ENCODE measurements at regions not wholly inside any gene's neighbourhood (a gene's known extent, or its start where the extent isn't known, plus 50 kb on each side); places are given as distances from the start of the nearest gene placed in this dataset.

DNA sequence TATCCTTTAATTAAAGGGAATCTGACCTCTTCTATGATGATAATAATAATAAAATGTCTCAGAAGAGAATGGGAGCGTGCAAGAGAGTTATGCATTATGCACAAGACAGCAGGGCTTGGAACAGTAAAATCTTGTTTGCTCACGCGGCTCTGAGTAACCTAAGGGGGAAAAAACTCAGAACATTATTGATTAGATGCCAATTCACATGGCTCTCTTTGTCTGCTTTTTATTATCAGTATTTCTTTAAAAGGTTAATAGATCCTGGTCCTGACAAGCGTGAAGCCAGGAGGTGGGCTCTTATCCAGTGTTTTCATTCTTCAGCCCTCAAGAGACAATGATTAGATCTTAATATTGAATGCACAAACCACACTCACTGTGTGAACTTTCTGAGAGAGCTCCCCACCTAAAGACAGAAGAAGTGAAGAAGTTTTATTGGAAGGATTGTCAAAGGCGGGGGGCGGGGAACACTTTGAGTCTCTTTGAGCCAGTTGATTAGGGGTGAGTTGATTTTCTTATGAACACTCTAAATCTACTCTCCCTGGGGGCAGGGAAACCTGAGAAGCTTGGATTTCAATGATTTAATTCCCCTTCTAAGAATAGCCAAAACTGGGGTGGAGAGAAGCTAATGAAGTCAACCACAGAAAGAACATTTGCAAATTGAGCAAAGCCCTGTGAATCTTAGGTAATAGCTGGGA, 127.5 kb upstream of the CTAGE1 start:
- no peak for DNase-seq

- DNase-seq = no peak
Measured at GRCh38 chr18:22546905-22547570, 129.3 kb upstream of the CTAGE1 start.

GRCh38 chr18:22547807-22548561, 130.3 kb upstream of the CTAGE1 start:
- no peak for DNase-seq

DNA sequence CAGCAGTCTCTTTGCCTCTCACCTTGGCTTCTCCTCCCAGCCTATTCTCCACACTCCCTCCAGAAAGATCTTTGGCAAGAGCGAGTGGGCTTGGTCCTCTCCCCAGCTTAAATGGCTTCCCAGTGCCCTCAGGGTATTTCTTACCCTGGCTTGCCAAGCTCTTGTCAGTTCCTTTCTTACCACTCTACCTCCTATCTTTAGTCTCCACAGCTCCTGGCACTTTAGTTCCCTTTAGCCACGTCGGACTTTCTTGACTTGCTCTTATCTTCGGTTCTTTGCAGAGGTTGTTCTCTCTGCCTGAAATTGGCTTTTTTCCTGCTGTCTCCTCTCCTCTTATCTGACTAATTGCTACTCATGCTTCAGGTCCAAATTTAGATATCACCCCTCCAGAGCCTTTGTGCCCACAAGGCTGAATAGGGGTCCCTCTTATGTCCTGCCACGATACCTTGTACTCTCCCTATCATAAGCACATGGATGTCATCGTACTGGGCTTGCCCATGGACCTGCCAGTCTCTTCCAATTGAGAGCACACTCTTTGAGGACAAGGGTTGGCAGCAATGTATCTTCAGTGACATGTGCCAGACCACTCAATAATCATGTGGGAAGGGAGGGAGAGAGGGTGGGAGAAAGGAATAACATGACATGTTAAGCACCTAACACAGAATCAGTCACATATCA, 131.7 kb upstream of the CTAGE1 start:
- DNase-seq = no peak

GRCh38 chr18:22550366-22550765, 132.7 kb upstream of the CTAGE1 start:
- DNase-seq = no peak

DNA sequence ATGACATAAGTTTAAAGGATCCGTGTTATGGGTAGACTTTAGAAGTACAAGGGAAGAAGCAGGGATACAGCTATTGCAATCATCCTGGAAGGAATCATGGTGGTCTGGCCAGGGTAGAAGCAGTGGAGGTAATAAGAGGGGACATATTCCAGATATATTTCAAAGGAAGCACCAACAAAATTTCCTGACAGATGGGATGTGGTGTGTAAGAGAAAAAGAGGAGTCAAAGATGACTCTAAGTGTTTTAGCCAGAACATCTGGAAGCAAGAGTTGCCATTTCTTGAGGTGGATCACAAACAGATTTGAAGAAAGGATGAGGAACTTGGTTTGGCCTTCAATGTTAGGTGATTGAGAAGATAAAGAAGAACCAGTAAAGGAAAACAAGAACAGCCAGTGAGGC, 133.1 kb upstream of the CTAGE1 start:
- no peak for DNase-seq

GRCh38 chr18:22551536-22552151, 133.9 kb upstream of the CTAGE1 start:
- no peak for DNase-seq

DNA sequence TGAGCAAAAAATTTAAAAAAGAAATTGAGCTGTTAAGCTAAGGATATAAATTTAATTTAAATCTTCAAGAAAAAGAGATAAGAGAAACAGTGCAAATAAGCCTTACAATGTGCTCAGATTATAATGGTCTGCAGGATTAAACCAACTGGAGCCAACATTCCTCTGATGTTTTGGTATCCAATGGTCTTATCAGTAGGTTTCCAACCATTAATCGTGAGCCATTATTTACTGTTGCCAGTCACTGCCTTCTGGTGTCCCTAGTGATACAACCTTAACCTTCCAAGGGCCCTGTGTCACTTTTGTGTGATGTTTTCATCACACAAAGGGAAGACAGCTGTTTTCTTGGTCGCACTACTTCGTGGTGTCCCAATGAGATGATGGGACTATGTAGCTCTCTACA, 134.5 kb upstream of the CTAGE1 start:
- DNase-seq = no peak

GRCh38 chr18:22552899-22553460, 135.3 kb upstream of the CTAGE1 start:
- no peak for DNase-seq

DNA sequence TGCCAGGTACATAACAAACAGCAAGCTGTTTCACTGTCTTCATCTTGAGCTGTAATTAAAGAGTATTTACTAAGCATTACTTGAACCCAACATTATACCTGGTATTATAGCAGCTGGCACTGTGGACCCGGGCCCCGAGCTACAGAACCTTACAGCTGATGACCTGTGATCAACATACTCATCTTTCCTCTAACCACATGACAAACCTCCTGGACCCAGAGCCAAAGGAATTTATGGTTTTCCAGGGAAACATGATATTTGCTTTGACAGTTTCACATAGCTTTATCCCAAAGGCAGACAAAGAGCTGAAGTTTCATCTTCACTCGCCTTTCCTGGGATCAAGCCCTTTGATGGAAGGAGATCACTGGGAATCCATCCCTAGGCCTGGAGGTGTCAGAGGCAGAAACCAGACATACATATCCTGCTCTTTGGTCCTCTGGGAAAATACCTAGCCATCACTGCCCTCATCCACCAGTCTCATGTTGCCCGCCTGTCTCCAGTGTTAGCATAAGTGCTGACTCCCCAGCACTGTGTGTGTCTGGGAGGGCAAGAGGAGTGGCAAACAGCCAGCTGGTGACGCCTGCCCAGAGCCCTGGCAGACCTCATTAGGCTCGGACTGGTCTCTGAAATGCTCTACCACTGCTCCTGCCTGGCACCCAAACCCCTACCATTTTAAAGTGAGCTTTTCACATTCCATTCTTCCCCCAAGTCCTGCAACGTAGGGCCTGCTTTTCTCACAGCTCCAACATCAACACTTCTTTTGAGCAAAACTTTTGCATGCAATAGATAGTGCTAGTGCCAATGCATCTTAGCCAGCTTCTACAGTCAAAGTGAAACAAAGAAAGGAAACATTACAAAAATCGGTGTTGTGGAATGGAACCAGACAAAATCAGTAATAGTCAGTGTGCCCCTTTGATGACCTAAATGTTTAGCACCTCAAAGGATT, 138.8 kb upstream of the CTAGE1 start:
- DNase-seq = no peak

- no peak for DNase-seq
Measured at GRCh38 chr18:22557168-22557941, 139.6 kb upstream of the CTAGE1 start.

- no peak for DNase-seq
Measured at GRCh38 chr18:22558945-22559385, 141.2 kb upstream of the CTAGE1 start.

DNA sequence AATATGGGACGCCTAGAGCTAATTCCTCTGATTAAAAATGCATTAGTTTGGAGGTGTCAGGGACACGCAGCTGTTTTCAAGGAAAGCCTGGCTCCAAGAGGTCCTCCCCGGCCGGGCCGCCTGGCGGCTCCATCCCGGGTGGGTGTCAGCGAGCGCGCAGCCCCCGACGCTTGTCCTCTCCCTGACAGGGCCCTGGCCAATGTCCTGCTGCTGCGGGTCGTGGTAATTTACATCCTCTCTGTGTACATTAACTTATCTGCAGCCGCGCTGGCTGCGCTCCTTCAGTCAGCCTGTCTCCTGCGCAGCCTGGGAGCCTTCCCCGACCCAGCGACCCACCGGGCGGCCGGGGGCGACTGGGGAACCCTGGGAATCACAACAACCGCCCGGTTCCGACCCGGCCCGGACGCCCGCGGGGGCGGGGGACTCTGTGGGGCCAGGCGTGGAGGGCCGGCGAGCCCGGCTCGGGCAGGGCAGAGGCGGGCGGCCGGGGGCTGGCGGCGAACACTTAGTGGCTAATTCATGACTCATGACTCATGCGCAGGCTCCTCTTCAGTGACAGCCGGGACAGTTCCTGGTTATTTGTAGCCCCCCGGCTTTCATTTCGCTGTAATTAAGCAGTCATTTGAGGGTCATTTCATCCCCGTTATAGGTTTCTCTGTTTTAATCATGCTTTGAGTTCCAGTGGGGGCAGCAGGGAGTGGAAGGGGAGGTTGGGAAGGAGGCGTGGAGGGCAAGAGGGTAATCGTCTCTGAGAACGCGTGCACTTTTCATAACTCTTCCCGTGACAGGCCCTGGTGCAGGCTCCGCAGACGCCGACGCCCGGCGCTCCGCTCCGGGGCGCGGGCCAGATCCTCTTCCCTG, 141.9 kb upstream of the CTAGE1 start:
- DNase-seq = no peak

DNA sequence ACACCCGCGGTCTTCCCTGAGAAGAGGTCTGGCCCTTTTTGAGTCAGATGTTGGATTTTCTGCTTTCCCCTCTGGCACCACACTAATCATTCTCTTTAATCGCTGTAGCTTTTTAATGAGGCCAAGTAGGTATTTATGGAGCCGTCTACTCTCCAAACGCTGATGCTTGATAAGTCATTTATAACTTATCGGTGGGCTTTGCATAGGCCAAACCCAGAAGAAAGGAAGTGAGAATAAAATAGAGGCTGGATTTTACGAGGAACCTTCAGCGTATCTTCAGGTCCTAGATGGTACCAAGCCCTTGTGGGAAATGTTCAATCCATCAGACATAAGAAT, 142.5 kb upstream of the CTAGE1 start:
- DNase-seq = no peak

DNA sequence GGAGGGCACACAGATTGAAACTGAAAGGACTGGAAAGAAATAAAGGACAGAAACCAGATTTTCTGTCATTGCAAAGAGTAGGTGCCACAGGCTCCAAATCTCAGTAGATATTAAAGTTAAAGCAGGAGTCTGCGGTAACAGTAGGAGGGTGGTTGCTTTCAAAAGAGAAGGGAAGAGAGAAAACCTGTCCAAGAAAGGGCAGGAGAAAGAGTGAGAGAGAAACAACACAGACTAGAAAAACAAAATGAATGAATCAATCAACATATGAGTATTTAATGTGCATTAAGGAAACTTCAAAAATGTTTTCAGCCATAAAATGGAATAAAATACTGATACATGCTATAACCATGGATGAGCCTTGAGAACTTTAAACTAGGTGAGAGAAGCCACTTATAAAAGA, 143.1 kb upstream of the CTAGE1 start:
- DNase-seq = no peak

- DNase-seq = no peak
Measured at GRCh38 chr18:22563164-22563583, 145.5 kb upstream of the CTAGE1 start.

- no peak for DNase-seq
Measured at GRCh38 chr18:22564036-22564435, 146.3 kb upstream of the CTAGE1 start.

DNA sequence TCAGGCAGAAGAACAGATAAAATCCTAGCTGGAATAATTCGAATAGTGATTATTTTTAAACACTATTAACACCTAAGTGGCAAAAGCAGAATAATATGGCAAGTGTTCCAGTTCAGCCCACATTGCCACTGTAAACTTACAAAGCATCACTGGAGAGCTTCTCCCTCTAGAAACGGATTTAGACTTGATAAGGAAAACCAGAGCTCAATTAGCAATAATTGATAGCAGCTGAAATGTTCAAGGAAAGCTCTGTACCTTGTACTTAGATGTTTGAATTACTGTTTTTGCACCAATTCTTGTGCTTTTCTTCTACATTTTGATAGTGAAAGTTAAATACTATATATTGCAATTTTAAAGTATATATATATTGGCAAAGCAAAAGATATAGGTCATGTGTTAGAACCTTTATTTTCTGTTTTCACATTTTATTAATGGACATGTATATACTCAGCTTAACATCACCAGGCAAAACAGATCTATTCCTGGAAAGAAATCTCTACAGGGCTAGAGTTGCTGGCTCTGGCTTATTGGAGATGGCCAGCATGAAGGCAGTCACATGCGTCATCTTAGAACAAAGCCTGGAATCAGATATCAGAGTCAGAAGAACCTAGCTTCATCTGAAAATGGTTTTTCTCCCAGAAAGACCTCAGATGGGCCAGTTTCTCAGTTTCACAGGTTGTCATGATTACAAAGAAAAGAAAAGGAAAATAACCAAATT, 149.1 kb upstream of the CTAGE1 start:
- DNase-seq = no peak

DNA sequence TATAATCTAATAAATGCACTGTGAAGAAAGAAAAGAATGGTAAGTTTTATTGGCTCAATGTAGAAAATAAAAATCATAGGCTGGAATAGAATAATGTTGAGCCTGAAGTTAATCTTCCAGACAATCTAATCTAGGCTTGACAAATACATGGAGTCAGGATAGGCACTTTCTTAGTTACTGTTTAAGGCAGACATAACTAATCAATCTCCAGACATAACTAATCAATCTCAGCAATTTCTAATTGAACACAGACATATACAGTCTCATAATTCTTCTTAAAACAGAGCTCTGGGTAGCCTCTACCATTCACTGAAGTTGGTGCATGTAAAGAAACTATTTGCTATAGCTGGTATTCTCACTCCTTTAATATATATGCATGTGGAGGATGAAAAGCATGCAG, 150.1 kb upstream of the CTAGE1 start:
- no peak for DNase-seq
